Osteocyte (in vitro differentiated cells): ENCODE measurements at regions not wholly inside any gene's neighbourhood (a gene's known extent, or its start where the extent isn't known, plus 50 kb on each side); places are given as distances from the start of the nearest gene placed in this dataset.

Experiments used
- DNase-seq: peaks from one replicate; pipeline ENCODE4 v3.0.0; 2021; ENCODE audit warnings: mixed read lengths; ENCODE audit not compliant: unreplicated experiment; ENCODE audit errors: extremely low spot score
- H3K27ac Mint-ChIP-seq: one replicate; pipeline ENCODE4 v1.8.0; 2021; ENCODE audit warnings: mild to moderate bottlenecking, mixed read lengths; ENCODE audit not compliant: unreplicated experiment
- H3K27me3 Mint-ChIP-seq: one replicate; pipeline ENCODE4 v1.8.0; 2021; ENCODE audit warnings: mixed read lengths; ENCODE audit not compliant: unreplicated experiment
- H3K36me3 Mint-ChIP-seq: one replicate; pipeline ENCODE4 v1.8.0; 2021; ENCODE audit warnings: mixed read lengths; ENCODE audit not compliant: unreplicated experiment
- H3K4me1 Mint-ChIP-seq: one replicate; pipeline ENCODE4 v1.8.0; 2021; ENCODE audit warnings: mixed read lengths; ENCODE audit not compliant: unreplicated experiment
- H3K4me3 Mint-ChIP-seq: one replicate; pipeline ENCODE4 v1.8.0; 2021; ENCODE audit warnings: mild to moderate bottlenecking, moderate library complexity, mixed read lengths; ENCODE audit not compliant: unreplicated experiment
- H3K9me3 Mint-ChIP-seq: one replicate; pipeline ENCODE4 v1.8.0; 2021; ENCODE audit warnings: mixed read lengths; ENCODE audit not compliant: unreplicated experiment
- CTCF ChIP-seq: fragments of 200-600 bp; sonication (generic); IDR thresholded peaks from 2 replicates; pipeline ENCODE4 v1.5.0; 2021; ENCODE audit warnings: antibody characterized with exemption, mild to moderate bottlenecking, moderate library complexity

GRCh38 chr18:52045946-52046675 is 293.9 kb upstream of the DCC start:
- Mint-ChIP-seq H3K9me3 (peaks cover 25% of the 10 kb centered on the region), H3K27ac (no peak overlapping the region), H3K4me3 (no peak overlapping the region), H3K4me1 (no peaks in the 10 kb centered on the region), H3K36me3 (no peaks in the 10 kb centered on the region), H3K27me3 (no peaks in the 10 kb centered on the region)
- DNase-seq: no peak
- no peak for TF ChIP-seq CTCF

GRCh38 chr18:52046842-52047241 is 293.2 kb upstream of the DCC start:
- no peak overlapping the region for H3K27ac Mint-ChIP-seq

DNA sequence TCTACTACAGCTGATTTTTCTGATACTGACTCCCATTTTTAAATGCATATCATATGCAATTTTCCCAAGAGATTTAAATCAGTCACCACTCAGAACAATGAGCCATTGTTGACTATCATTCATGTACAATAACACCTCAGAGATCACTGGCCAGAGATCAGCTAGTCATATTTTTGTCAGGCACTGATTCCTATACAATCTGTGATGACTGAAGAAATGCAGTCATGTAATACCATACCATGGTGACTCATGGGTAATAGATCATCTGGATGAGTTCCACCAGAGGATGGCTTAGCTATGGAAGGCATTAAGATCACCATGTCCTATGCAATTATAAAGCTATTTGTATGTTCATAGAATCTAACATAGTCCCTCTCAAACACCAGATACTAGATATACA is 285.7 kb upstream of the DCC start:
- Mint-ChIP-seq H3K4me1 (no peaks in the 10 kb centered on the region), H3K27ac (no peak overlapping the region), H3K27me3 (no peaks in the 10 kb centered on the region), H3K36me3 (no peaks in the 10 kb centered on the region), H3K9me3 (peaks cover 36% of the 10 kb centered on the region), H3K4me3 (no peak overlapping the region)
- TF ChIP-seq CTCF: no peak
- no peak for DNase-seq

More at GRCh38 chr18:52046842-52047241, 293.2 kb upstream of the DCC start:
- no peak overlapping the region for H3K4me3 Mint-ChIP-seq
- no peak for TF ChIP-seq CTCF
- no peak for DNase-seq
- H3K9me3 Mint-ChIP-seq: peaks cover 27% of the 10 kb centered on the region
- no peaks in the 10 kb centered on the region for H3K4me1 Mint-ChIP-seq
- no peaks in the 10 kb centered on the region for H3K27me3 Mint-ChIP-seq
- H3K36me3 Mint-ChIP-seq: no peaks in the 10 kb centered on the region

DNA sequence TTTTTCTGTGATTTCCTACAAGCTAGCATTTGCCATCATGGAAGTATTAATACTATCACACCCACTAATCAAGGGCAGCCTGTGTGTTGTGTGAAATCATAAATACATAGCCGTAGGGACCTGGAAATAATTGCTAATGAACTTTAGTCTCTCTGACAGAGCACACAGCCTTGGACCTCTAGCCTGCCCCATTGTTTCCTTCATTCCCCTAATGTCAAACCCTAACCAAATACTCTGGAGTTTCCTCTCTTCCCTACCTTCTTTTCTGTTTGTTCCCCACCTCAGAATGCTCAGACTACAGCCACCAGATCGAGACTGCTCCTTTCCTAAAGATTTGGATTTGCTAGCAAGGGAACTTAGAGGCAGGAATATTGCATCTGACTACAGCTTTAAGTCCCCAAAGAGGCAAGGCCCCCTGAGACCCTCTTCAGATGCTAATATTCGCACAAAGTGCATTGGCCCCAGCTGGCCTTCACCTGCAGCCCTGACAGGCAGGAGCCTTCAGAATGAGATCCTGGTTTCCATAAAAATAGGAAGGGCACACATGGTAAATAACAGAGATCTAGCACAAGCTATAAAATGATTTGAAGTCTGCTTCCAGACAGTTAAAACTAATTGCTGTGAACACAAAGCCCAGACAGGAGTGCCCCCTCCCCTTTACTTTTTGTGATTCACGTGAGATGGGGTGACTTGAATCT is 279.2 kb upstream of the DCC start:
- H3K4me3 Mint-ChIP-seq: no peak overlapping the region
- no peaks in the 10 kb centered on the region for H3K36me3 Mint-ChIP-seq
- TF ChIP-seq CTCF: no peak
- H3K4me1 Mint-ChIP-seq: no peaks in the 10 kb centered on the region
- no peaks in the 10 kb centered on the region for H3K27me3 Mint-ChIP-seq
- H3K9me3 Mint-ChIP-seq: peaks cover 24% of the 10 kb centered on the region
- no peak overlapping the region for H3K27ac Mint-ChIP-seq
- no peak for DNase-seq

DNA sequence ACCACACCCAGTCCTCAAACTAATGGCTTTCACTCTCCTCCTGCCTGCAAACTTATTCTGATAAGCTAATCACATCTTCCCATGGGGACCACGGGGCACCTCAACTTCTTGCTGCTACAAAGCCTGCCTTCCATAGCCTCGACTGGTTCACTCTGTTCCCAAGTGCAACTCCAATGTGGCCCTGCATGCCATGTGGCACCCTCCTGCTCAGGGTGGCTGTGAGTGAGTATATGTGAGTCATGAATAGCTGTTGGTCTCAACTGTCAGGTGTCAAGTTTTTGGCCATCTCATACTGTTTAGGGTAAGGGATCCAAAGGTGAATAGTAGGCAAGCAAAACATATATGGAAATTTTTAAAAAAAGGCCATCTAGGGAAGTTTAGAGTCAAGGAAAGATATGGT is 276.1 kb upstream of the DCC start:
- Mint-ChIP-seq H3K36me3 (no peaks in the 10 kb centered on the region), H3K27ac (no peak overlapping the region), H3K9me3 (peaks cover 38% of the 10 kb centered on the region), H3K4me1 (no peaks in the 10 kb centered on the region), H3K4me3 (no peak overlapping the region), H3K27me3 (no peaks in the 10 kb centered on the region)
- TF ChIP-seq CTCF: no peak
- no peak for DNase-seq
